ENCODE measurements at regions not wholly inside any gene's neighbourhood (a gene's known extent, or its start where the extent isn't known, plus 50 kb on each side); places are given as distances from the start of the nearest gene placed in this dataset.

GRCh38 chr6:62740596-62740995, 454.6 kb upstream of the KHDRBS2 start:
- H3K27me3 ChIP-seq (ENCODE audit: control insufficient read depth, insufficient read depth, low read length): no peaks in the 10 kb centered on the region
- H3K36me3 ChIP-seq (ENCODE audit: control insufficient read depth, insufficient read depth, low read length): no peaks in the 10 kb centered on the region
- no peak overlapping the region for H3K4me3 ChIP-seq (ENCODE audit: low read depth, low read length)
- FAIRE-seq (no peak), DNase-seq (ENCODE audit: low read depth) (no peak)
- TF ChIP-seq, protein P1, sequence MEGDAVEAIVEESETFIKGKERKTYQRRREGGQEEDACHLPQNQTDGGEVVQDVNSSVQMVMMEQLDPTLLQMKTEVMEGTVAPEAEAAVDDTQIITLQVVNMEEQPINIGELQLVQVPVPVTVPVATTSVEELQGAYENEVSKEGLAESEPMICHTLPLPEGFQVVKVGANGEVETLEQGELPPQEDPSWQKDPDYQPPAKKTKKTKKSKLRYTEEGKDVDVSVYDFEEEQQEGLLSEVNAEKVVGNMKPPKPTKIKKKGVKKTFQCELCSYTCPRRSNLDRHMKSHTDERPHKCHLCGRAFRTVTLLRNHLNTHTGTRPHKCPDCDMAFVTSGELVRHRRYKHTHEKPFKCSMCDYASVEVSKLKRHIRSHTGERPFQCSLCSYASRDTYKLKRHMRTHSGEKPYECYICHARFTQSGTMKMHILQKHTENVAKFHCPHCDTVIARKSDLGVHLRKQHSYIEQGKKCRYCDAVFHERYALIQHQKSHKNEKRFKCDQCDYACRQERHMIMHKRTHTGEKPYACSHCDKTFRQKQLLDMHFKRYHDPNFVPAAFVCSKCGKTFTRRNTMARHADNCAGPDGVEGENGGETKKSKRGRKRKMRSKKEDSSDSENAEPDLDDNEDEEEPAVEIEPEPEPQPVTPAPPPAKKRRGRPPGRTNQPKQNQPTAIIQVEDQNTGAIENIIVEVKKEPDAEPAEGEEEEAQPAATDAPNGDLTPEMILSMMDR (IDR thresholded peaks at IDR 0.05; ENCODE audit: insufficient read depth, low read length, severe bottlenecking): no peak

DNA sequence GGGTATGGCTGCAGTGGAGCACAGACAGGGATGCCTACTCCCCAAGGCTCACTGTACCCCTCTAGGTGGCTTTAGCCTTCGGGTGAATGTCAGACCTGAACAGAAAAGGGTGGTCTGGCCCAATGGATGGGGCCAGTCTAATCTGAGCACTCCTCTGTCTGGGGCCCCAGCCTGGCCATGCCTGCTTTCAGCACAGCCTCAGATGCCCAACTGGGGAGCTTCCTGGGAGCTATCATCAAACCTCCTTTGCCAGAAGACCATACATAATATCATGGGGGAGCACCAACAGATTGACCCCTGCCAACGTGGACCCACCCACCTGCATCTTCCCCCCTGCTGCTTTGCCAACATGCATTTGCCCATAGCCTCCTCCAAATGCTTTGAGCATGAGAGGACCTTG, 454.1 kb upstream of the KHDRBS2 start:
- no peak overlapping the region for H3K4me3 ChIP-seq (ENCODE audit: low read depth, low read length)
- FAIRE-seq: no peak
- H3K36me3 ChIP-seq (ENCODE audit: control insufficient read depth, insufficient read depth, low read length): no peaks in the 10 kb centered on the region
- no peak for DNase-seq (ENCODE audit: low read depth)
- no peaks in the 10 kb centered on the region for H3K27me3 ChIP-seq (ENCODE audit: control insufficient read depth, insufficient read depth, low read length)
- TF ChIP-seq, protein P1 (IDR thresholded peaks at IDR 0.05; ENCODE audit: insufficient read depth, low read length, severe bottlenecking): no peak

GRCh38 chr6:62737792-62738191, 451.8 kb upstream of the KHDRBS2 start:
- H3K4me3 ChIP-seq (ENCODE audit: low read depth, low read length): no peak overlapping the region
- no peak for FAIRE-seq
- DNase-seq (ENCODE audit: low read depth): no peak
- TF ChIP-seq, protein P1 (IDR thresholded peaks at IDR 0.05; ENCODE audit: insufficient read depth, low read length, severe bottlenecking): no peak
- H3K27me3 ChIP-seq (ENCODE audit: control insufficient read depth, insufficient read depth, low read length): no peaks in the 10 kb centered on the region
- H3K36me3 ChIP-seq (ENCODE audit: control insufficient read depth, insufficient read depth, low read length): no peaks in the 10 kb centered on the region

DNA sequence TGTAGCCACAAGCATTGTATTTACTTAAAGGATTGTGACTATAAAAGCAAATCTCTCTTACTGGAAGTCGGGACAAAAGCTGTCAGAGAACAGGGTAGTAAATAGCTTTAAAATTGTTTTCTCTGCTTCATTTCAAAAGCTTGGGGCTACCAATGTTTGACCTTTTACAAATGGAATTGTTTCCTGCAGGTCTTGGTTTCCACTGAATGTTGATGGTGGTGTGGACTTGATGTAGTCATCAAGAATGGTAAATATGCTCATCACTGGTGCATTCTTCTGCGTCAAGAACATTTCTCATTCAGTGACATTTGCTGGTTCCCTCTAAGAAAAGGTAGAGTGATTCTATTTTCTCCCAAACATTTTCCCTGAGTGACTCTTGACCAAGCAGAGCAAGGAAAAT, 435.4 kb upstream of the KHDRBS2 start:
- Histone ChIP-seq H3K4me3 (ENCODE audit: low read depth, low read length) (no peak overlapping the region), H3K27me3 (ENCODE audit: control insufficient read depth, insufficient read depth, low read length) (no peaks in the 10 kb centered on the region), H3K36me3 (ENCODE audit: control insufficient read depth, insufficient read depth, low read length) (no peaks in the 10 kb centered on the region)
- DNase-seq (ENCODE audit: low read depth): no peak
- no peak for FAIRE-seq
- TF ChIP-seq, protein P1 (IDR thresholded peaks at IDR 0.05; ENCODE audit: insufficient read depth, low read length, severe bottlenecking): no peak

DNA sequence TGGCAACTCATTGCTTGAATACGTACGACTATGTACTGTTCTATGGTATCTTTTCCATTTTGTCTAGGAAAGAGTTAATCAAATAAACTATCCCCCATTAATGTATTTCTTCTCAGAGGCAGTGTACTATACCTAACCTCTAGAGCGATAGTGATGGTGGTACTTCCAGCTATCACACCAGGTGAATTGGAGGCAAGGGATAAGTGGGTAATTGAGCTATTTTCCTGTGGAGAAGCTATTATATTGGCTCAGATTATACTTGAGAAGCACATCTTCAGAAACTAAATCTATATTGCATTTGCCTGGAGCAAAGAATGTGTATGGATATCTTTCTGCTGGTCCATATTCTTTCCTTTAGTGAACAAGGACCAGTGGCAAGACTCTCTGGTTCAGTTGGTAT, 430.7 kb upstream of the KHDRBS2 start:
- no peak for DNase-seq (ENCODE audit: low read depth)
- Histone ChIP-seq H3K4me3 (ENCODE audit: low read depth, low read length) (no peak overlapping the region), H3K27me3 (ENCODE audit: control insufficient read depth, insufficient read depth, low read length) (no peaks in the 10 kb centered on the region), H3K36me3 (ENCODE audit: control insufficient read depth, insufficient read depth, low read length) (no peaks in the 10 kb centered on the region)
- TF ChIP-seq, protein P1 (IDR thresholded peaks at IDR 0.05; ENCODE audit: insufficient read depth, low read length, severe bottlenecking): no peak
- no peak for FAIRE-seq

DNA sequence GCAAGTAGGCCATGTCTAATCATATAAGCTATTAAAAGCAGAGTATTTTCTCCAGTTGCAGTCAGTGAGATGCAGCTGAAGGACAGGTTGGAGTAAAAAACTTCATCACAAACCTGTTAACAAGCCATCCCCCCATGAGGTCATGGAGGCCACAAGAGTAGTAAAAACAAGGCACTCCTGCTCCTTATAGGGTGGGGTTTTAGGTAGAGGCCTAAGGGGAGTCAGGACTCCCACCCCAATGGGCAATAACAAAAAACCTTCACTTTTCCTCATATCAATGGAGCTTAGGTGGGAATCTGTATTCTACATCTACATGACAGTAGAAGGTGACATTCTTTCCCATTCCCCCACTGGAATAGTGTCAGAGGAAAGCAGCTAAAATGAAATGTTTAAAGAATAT, 428.1 kb upstream of the KHDRBS2 start:
- DNase-seq (ENCODE audit: low read depth): no peak
- H3K27me3 ChIP-seq (ENCODE audit: control insufficient read depth, insufficient read depth, low read length): no peaks in the 10 kb centered on the region
- no peak overlapping the region for H3K4me3 ChIP-seq (ENCODE audit: low read depth, low read length)
- TF ChIP-seq, protein P1 (IDR thresholded peaks at IDR 0.05; ENCODE audit: insufficient read depth, low read length, severe bottlenecking): no peak
- FAIRE-seq: no peak
- H3K36me3 ChIP-seq (ENCODE audit: control insufficient read depth, insufficient read depth, low read length): no peaks in the 10 kb centered on the region

All from bronchial epithelial cell (primary cell).